Activated CD8-positive, alpha-beta T cell treated with anti-CD3 and anti-CD28 coated beads for 36 hours (primary cell): ENCODE measurements at regions not wholly inside any gene's neighbourhood (a gene's known extent, or its start where the extent isn't known, plus 50 kb on each side); places are given as distances from the start of the nearest gene placed in this dataset.

Source experiments
- ATAC-seq: fragments of 200-7000 bp; cut with Tn5 transposase; one replicate; pipeline ENCODE4 v1.10.0; 2021; ENCODE audit warnings: mild to moderate bottlenecking, moderate library complexity
- CTCF ChIA-PET: fragments of 350-600 bp; sonication (Branson Sonifier 250); formaldehyde crosslinking; loops from one replicate; lab custom pipeline; 2021; ENCODE audit warnings: antibody characterized with exemption; lab: Charles Lee
- POLR2A ChIA-PET: fragments of 350-600 bp; sonication (Branson Sonifier 250); formaldehyde crosslinking; loops from one replicate; lab custom pipeline; 2021; ENCODE audit warnings: antibody characterized with exemption; lab: Charles Lee
- DNase-seq: peaks from one replicate; pipeline ENCODE4 v3.0.0-alpha.2; 2020
- H3K27ac Mint-ChIP-seq: one replicate; pipeline ENCODE4 v1.8.0; 2021; ENCODE audit warnings: mild to moderate bottlenecking, mixed read lengths
- H3K27me3 Mint-ChIP-seq: one replicate; pipeline ENCODE4 v1.8.0; 2021; ENCODE audit warnings: mixed read lengths
- H3K36me3 Mint-ChIP-seq: one replicate; pipeline ENCODE4 v1.8.0; 2021; ENCODE audit warnings: low read depth, mixed read lengths
- H3K4me1 Mint-ChIP-seq: one replicate; pipeline ENCODE4 v1.8.0; 2021; ENCODE audit warnings: low read depth, mixed read lengths
- H3K4me3 Mint-ChIP-seq: one replicate; pipeline ENCODE4 v1.8.0; 2021; ENCODE audit warnings: mild to moderate bottlenecking, moderate library complexity, mixed read lengths
- H3K9me3 Mint-ChIP-seq: one replicate; pipeline ENCODE4 v1.8.0; 2021; ENCODE audit warnings: mixed read lengths
- CTCF ChIP-seq: fragments of 200-600 bp; IDR thresholded peaks from one replicate; pipeline ENCODE4 v1.8.0; 2022; ENCODE audit warnings: antibody characterized with exemption, mild to moderate bottlenecking
- intact Hi-C: fragments of 100-400 bp; cut with micrococcal nuclease; formaldehyde crosslinking; loops from one replicate; pipeline ENCODE4 v1.10.0; 2022

GRCh38 chr6:159431750-159432149 is 261.3 kb downstream of the SOD2 start:
- ATAC-seq (no peak), DNase-seq (no peak)
- no peak for TF ChIP-seq CTCF
- no peaks in the 10 kb centered on the region for H3K4me1 Mint-ChIP-seq
- H3K36me3 Mint-ChIP-seq, result no peaks in the 10 kb centered on the region
- peaks cover 10% of the 10 kb centered on the region for H3K9me3 Mint-ChIP-seq
- intact Hi-C loops, result no loop called here
- H3K27ac Mint-ChIP-seq, result no peak overlapping the region
- ChIA-PET POLR2A (no interaction called here), CTCF (interaction anchor here (1.4 kb wide), 1 partner anchor 179 kb away, joined by 3 read pairs; no protein-coding TSS in a partner anchor)
- H3K4me3 Mint-ChIP-seq, result no peak overlapping the region
- H3K27me3 Mint-ChIP-seq, result peaks cover 16% of the 10 kb centered on the region

- intact Hi-C loops, result no loop called here
- Mint-ChIP-seq H3K27ac (no peak overlapping the region), H3K4me1 (no peaks in the 10 kb centered on the region), H3K36me3 (no peaks in the 10 kb centered on the region), H3K27me3 (peaks cover 9% of the 10 kb centered on the region), H3K4me3 (no peak overlapping the region), H3K9me3 (peaks cover 10% of the 10 kb centered on the region)
- DNase-seq, result no peak
- no peak for ATAC-seq
- no peak for TF ChIP-seq CTCF
- ChIA-PET CTCF (no interaction called here), POLR2A (interaction anchor here (0.6 kb wide), 1 partner anchor 113 kb away, joined by 3 read pairs; no protein-coding TSS in a partner anchor)
Measured at GRCh38 chr6:159430323-159430722, 261.1 kb downstream of the FNDC1 start.

- ATAC-seq, result no peak
- CTCF ChIA-PET, result no interaction called here
- H3K36me3 Mint-ChIP-seq, result no peaks in the 10 kb centered on the region
- POLR2A ChIA-PET, result no interaction called here
- no peak overlapping the region for H3K27ac Mint-ChIP-seq
- peaks cover 11% of the 10 kb centered on the region for H3K27me3 Mint-ChIP-seq
- peaks cover 10% of the 10 kb centered on the region for H3K9me3 Mint-ChIP-seq
- no peaks in the 10 kb centered on the region for H3K4me1 Mint-ChIP-seq
- no peak for DNase-seq
- TF ChIP-seq CTCF, result no peak
- intact Hi-C loops, result no loop called here
- H3K4me3 Mint-ChIP-seq, result no peak overlapping the region
Measured at GRCh38 chr6:159429433-159429832, 260.2 kb downstream of the FNDC1 start.

- H3K27me3 Mint-ChIP-seq, result peaks cover 12% of the 10 kb centered on the region
- H3K36me3 Mint-ChIP-seq, result no peaks in the 10 kb centered on the region
- intact Hi-C loops, result no loop called here
- POLR2A ChIA-PET, result no interaction called here
- no peak overlapping the region for H3K4me3 Mint-ChIP-seq
- no peak for TF ChIP-seq CTCF
- no peak for DNase-seq
- CTCF ChIA-PET, result no interaction called here
- no peak for ATAC-seq
- H3K27ac Mint-ChIP-seq, result no peak overlapping the region
- peaks cover under 1% of the 10 kb centered on the region for H3K9me3 Mint-ChIP-seq
- no peaks in the 10 kb centered on the region for H3K4me1 Mint-ChIP-seq
Measured at GRCh38 chr6:159427771-159428170, 258.6 kb downstream of the FNDC1 start.

- Mint-ChIP-seq H3K36me3 (no peaks in the 10 kb centered on the region), H3K27ac (no peak overlapping the region), H3K4me3 (no peak overlapping the region), H3K9me3 (no peaks in the 10 kb centered on the region), H3K4me1 (no peaks in the 10 kb centered on the region), H3K27me3 (peaks cover 12% of the 10 kb centered on the region)
- ATAC-seq (no peak), DNase-seq (no peak)
- ChIA-PET CTCF (no interaction called here), POLR2A (no interaction called here)
- intact Hi-C loops, result no loop called here
- no peak for TF ChIP-seq CTCF
Measured at GRCh38 chr6:159427335-159427734, 258.1 kb downstream of the FNDC1 start.
